ENCODE measurements at regions not wholly inside any gene's neighbourhood (a gene's known extent, or its start where the extent isn't known, plus 50 kb on each side); places are given as distances from the start of the nearest gene placed in this dataset.

- no peak for TF ChIP-seq CTCF (IDR thresholded peaks at IDR 0.05)
- no peak for TF ChIP-seq EZH2phosphoT487 (IDR thresholded peaks at IDR 0.05)
Measured at GRCh38 chr2:7154656-7155055, 237.4 kb downstream of the RNF144A start.
